ENCODE measurements at regions not wholly inside any gene's neighbourhood (a gene's known extent, or its start where the extent isn't known, plus 50 kb on each side); places are given as distances from the start of the nearest gene placed in this dataset.
"Not testable (repeated sequence)": the region's sequence is repeated elsewhere in the genome, so short reads cannot be mapped to it uniquely, and the experiment has no call there.

DNA sequence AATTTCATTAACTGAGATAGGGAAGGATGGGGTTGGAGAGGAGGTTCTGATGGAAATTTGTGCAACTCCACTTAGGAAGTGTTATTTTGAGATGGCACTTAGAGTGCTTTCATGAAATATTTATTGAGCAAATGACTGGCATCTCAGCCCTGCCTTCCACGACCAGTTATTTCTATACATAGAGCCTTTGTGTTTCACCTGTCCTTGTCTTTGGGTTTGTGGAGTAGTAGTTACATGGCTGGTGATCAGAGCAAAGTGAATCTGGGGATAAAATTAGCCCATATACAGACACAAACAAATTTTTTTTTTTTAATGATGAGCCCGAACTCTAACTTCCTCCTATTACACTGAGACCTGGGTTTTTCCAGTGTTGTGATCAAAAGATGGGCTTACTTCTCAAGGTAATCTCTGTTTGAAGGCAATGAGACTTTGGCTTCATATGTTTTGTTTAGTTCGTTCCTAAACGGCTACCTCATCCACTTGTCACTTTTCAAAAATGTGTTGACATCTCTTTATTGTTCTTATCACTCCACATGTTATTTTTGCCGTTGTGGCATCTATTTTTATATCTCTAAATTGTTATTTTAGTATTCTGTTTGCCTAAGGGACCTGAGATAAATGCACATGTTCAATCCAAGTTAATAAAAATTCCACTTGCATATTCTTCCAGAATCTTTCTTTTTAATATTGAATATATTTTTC lies 120.2 kb upstream of the FOLH1 start:
- H3K27ac Mint-ChIP-seq (ENCODE audit: unreplicated experiment); H3K4me3 Mint-ChIP-seq (ENCODE audit: unreplicated experiment); H3K36me3 Mint-ChIP-seq (ENCODE audit: unreplicated experiment); H3K4me1 Mint-ChIP-seq (ENCODE audit: unreplicated experiment); DNase-seq (ENCODE audit: extremely low spot score, unreplicated experiment); H3K27me3 Mint-ChIP-seq (ENCODE audit: unreplicated experiment): not testable (repeated sequence)
- H3K9me3 Mint-ChIP-seq (ENCODE audit: unreplicated experiment), result peaks cover 46% of the 10 kb centered on the region

DNA sequence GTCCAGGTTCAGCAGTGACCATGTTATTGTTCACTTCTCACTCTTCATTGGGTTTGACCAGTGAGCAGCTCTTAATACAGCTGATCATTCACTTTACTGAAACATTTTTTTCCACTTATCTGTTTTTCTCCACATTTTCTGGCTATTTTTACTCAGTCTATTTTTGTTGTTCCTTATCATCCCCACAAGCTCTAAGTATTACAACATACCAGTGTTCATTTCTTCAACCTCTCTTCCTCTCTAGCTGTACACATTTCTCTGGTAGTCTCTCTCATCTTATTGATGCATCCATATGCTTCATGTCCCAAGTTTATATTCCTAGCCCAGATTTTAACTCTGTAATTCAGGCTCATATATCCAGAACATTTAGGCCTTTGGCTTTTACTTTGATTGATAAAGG lies 119.4 kb upstream of the FOLH1 start:
- H3K36me3 Mint-ChIP-seq (ENCODE audit: unreplicated experiment); H3K27ac Mint-ChIP-seq (ENCODE audit: unreplicated experiment); DNase-seq (ENCODE audit: extremely low spot score, unreplicated experiment); H3K4me1 Mint-ChIP-seq (ENCODE audit: unreplicated experiment); H3K4me3 Mint-ChIP-seq (ENCODE audit: unreplicated experiment); H3K27me3 Mint-ChIP-seq (ENCODE audit: unreplicated experiment): not testable (repeated sequence)
- H3K9me3 Mint-ChIP-seq (ENCODE audit: unreplicated experiment), result peaks cover 41% of the 10 kb centered on the region

DNA sequence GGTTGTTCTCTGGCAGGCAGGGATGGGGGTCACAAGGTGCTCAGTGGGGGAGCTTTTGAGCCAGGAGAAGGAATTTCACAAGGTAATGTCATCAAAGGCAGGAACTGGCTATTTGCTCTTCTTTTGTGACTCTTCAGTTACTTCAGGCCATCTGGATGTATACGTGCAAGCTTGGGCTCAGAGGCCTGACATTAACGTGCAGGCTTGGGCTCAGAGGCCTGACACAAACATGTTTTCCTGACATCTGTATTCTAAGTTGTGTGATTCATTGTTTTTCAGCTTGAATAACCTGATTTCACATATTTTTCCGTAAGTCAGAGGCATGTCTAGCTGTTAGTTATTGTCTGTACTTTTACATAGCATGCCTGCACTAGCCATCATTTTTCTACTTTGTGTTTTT lies 118.2 kb upstream of the FOLH1 start:
- H3K36me3 Mint-ChIP-seq (ENCODE audit: unreplicated experiment); H3K4me3 Mint-ChIP-seq (ENCODE audit: unreplicated experiment); H3K27ac Mint-ChIP-seq (ENCODE audit: unreplicated experiment); H3K27me3 Mint-ChIP-seq (ENCODE audit: unreplicated experiment); DNase-seq (ENCODE audit: extremely low spot score, unreplicated experiment); H3K4me1 Mint-ChIP-seq (ENCODE audit: unreplicated experiment): not testable (repeated sequence)
- peaks cover 35% of the 10 kb centered on the region for H3K9me3 Mint-ChIP-seq (ENCODE audit: unreplicated experiment)

- Mint-ChIP-seq H3K27ac (ENCODE audit: unreplicated experiment) (no peak overlapping the region), H3K4me1 (ENCODE audit: unreplicated experiment) (no peaks in the 10 kb centered on the region), H3K9me3 (ENCODE audit: unreplicated experiment) (peaks cover 36% of the 10 kb centered on the region), H3K36me3 (ENCODE audit: unreplicated experiment) (no peaks in the 10 kb centered on the region), H3K4me3 (ENCODE audit: unreplicated experiment) (no peak overlapping the region), H3K27me3 (ENCODE audit: unreplicated experiment) (no peaks in the 10 kb centered on the region)
- TF ChIP-seq, protein P1, sequence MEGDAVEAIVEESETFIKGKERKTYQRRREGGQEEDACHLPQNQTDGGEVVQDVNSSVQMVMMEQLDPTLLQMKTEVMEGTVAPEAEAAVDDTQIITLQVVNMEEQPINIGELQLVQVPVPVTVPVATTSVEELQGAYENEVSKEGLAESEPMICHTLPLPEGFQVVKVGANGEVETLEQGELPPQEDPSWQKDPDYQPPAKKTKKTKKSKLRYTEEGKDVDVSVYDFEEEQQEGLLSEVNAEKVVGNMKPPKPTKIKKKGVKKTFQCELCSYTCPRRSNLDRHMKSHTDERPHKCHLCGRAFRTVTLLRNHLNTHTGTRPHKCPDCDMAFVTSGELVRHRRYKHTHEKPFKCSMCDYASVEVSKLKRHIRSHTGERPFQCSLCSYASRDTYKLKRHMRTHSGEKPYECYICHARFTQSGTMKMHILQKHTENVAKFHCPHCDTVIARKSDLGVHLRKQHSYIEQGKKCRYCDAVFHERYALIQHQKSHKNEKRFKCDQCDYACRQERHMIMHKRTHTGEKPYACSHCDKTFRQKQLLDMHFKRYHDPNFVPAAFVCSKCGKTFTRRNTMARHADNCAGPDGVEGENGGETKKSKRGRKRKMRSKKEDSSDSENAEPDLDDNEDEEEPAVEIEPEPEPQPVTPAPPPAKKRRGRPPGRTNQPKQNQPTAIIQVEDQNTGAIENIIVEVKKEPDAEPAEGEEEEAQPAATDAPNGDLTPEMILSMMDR (IDR thresholded peaks at IDR 0.05), result no peak
- no peak for DNase-seq (ENCODE audit: extremely low spot score, unreplicated experiment)
Observed at GRCh38 chr11:49316180-49316579, 107.8 kb upstream of the FOLH1 start.

DNA sequence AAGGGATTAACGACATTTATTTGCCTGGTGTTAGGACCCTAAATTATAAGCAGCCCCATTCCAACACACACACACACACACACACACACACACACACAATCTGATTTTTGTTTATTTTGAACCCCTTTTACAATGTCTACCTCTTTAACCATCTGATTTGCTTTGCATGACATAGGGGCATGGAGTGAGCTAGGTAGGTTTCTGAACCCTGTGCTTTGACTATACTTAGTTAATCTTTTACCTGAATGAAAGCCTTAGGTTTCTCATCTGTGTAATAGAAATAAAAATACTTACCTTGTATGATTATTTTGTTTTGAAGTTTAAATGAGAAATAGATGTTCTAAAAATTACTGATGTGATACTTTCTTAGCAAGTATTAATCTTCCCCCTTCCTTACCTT lies 94.7 kb upstream of the FOLH1 start:
- no peaks in the 10 kb centered on the region for H3K36me3 Mint-ChIP-seq (ENCODE audit: unreplicated experiment)
- DNase-seq (ENCODE audit: extremely low spot score, unreplicated experiment), result no peak
- no peak overlapping the region for H3K27ac Mint-ChIP-seq (ENCODE audit: unreplicated experiment)
- H3K9me3 Mint-ChIP-seq (ENCODE audit: unreplicated experiment), result peaks cover 11% of the 10 kb centered on the region
- H3K27me3 Mint-ChIP-seq (ENCODE audit: unreplicated experiment), result no peaks in the 10 kb centered on the region
- TF ChIP-seq, protein P1 (IDR thresholded peaks at IDR 0.05), result no peak
- H3K4me3 Mint-ChIP-seq (ENCODE audit: unreplicated experiment), result no peak overlapping the region
- H3K4me1 Mint-ChIP-seq (ENCODE audit: unreplicated experiment), result no peaks in the 10 kb centered on the region

DNA sequence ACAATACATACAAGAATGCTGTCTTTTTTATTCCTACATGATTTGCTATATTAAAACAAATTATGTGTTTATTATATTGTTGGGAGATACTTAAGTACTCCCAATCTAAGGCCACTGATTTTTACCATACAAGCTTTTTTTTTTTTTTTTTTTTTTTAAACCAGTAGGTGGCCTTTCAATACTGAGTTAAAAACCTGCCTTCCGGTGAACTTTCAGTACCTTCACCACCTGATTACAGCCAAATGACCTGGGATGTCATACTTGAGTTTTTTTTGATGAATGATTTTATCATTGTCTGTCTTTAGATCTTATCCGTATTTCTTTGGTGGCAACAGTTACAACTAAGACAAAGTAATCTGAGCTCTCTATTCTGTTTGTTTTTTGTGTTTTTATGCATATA lies 94.0 kb upstream of the FOLH1 start:
- Mint-ChIP-seq H3K9me3 (ENCODE audit: unreplicated experiment) (peaks cover 16% of the 10 kb centered on the region), H3K4me3 (ENCODE audit: unreplicated experiment) (no peak overlapping the region)
- TF ChIP-seq, protein P1 (IDR thresholded peaks at IDR 0.05), result no peak

GRCh38 chr11:49298017-49298416 lies 89.6 kb upstream of the FOLH1 start:
- not testable (repeated sequence) for H3K27ac Mint-ChIP-seq (ENCODE audit: unreplicated experiment); H3K4me1 Mint-ChIP-seq (ENCODE audit: unreplicated experiment); H3K27me3 Mint-ChIP-seq (ENCODE audit: unreplicated experiment); DNase-seq (ENCODE audit: extremely low spot score, unreplicated experiment); H3K4me3 Mint-ChIP-seq (ENCODE audit: unreplicated experiment); H3K36me3 Mint-ChIP-seq (ENCODE audit: unreplicated experiment)
- peaks cover 23% of the 10 kb centered on the region for H3K9me3 Mint-ChIP-seq (ENCODE audit: unreplicated experiment)

More for the DNA sequence above, 94.0 kb upstream of the FOLH1 start:
- DNase-seq (ENCODE audit: extremely low spot score, unreplicated experiment), result no peak
- H3K27ac Mint-ChIP-seq (ENCODE audit: unreplicated experiment), result no peak overlapping the region
- no peaks in the 10 kb centered on the region for H3K36me3 Mint-ChIP-seq (ENCODE audit: unreplicated experiment)
- no peaks in the 10 kb centered on the region for H3K27me3 Mint-ChIP-seq (ENCODE audit: unreplicated experiment)
- H3K4me1 Mint-ChIP-seq (ENCODE audit: unreplicated experiment), result no peaks in the 10 kb centered on the region

DNA sequence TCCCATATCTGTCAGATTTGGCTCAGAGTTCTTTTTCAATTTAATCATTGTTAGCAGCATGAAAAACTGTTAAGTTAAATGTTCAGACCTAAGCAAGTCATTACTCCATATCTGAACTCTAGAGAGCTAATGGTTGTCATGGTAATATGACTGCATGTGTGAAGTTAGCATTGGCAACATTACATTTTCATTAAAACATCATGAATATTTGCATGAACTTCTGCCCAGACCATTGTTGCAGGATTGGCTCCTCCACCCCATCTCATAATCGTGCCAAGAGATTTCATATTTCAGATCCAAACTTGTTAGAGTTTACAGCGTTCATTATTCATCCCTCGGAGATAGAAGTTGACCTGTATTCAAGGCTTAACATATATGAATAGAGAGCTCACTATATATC lies 75.5 kb upstream of the FOLH1 start:
- DNase-seq (ENCODE audit: extremely low spot score, unreplicated experiment); H3K4me1 Mint-ChIP-seq (ENCODE audit: unreplicated experiment); H3K27me3 Mint-ChIP-seq (ENCODE audit: unreplicated experiment); H3K27ac Mint-ChIP-seq (ENCODE audit: unreplicated experiment); H3K4me3 Mint-ChIP-seq (ENCODE audit: unreplicated experiment); H3K36me3 Mint-ChIP-seq (ENCODE audit: unreplicated experiment): not testable (repeated sequence)
- peaks cover 36% of the 10 kb centered on the region for H3K9me3 Mint-ChIP-seq (ENCODE audit: unreplicated experiment)

DNA sequence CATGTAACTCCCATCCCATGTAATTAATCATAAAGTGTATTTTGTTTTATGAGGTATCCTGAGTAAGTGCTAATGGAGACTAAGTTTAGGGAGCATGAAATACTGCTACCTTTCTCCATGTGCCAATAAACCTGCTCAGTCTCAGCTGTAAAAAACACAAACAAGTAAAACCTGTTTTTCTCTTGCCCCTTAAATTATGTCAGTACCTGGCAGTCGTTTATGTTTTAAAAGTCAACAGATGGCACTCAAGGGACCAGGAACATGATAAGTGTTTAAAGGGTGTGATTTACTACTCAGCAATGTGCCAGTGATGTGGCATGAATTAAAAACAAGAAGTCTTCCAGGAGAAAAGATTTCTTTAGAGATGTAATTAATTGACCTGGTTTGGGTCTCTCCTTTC lies 74.9 kb upstream of the FOLH1 start:
- H3K4me3 Mint-ChIP-seq (ENCODE audit: unreplicated experiment); H3K27ac Mint-ChIP-seq (ENCODE audit: unreplicated experiment); DNase-seq (ENCODE audit: extremely low spot score, unreplicated experiment); H3K36me3 Mint-ChIP-seq (ENCODE audit: unreplicated experiment); H3K27me3 Mint-ChIP-seq (ENCODE audit: unreplicated experiment); H3K4me1 Mint-ChIP-seq (ENCODE audit: unreplicated experiment): not testable (repeated sequence)
- peaks cover 34% of the 10 kb centered on the region for H3K9me3 Mint-ChIP-seq (ENCODE audit: unreplicated experiment)

GRCh38 chr11:49282125-49282524 lies 73.7 kb upstream of the FOLH1 start:
- not testable (repeated sequence) for DNase-seq (ENCODE audit: extremely low spot score, unreplicated experiment); H3K4me3 Mint-ChIP-seq (ENCODE audit: unreplicated experiment); H3K27ac Mint-ChIP-seq (ENCODE audit: unreplicated experiment); H3K27me3 Mint-ChIP-seq (ENCODE audit: unreplicated experiment); H3K36me3 Mint-ChIP-seq (ENCODE audit: unreplicated experiment); H3K4me1 Mint-ChIP-seq (ENCODE audit: unreplicated experiment)
- H3K9me3 Mint-ChIP-seq (ENCODE audit: unreplicated experiment), result peaks cover 36% of the 10 kb centered on the region

Data from osteocyte (in vitro differentiated cells).